H1 (cell line): ENCODE measurements at regions not wholly inside any gene's neighbourhood (a gene's known extent, or its start where the extent isn't known, plus 50 kb on each side); places are given as distances from the start of the nearest gene placed in this dataset.

ENCODE experiments used
- CTCF ChIA-PET: fragments of 300-600 bp; sonication (Branson Sonifier 250); formaldehyde crosslinking; loops from one replicate; lab custom pipeline; 2021; ENCODE audit not compliant: partially characterized antibody; lab: Charles Lee
- POLR2A ChIA-PET: fragments of 300-600 bp; sonication (Branson Sonifier 250); formaldehyde crosslinking; loops from one replicate; lab custom pipeline; 2021; ENCODE audit warnings: inconsistent platforms; ENCODE audit not compliant: partially characterized antibody; lab: Charles Lee
- DNase-seq, 2 experiments: peaks; one replicate each; pipeline versions ENCODE4 v3.0.0 to v3.0.0-alpha.2; 2010 to 2022; ENCODE audit warnings: low spot score in 2 of 2, low read depth in 1 of 2, mixed read lengths in 1 of 2
- FAIRE-seq: peaks from 2 replicates; lab custom pipeline; 2011; peaks lifted over from hg19 to GRCh38; lab: Jason Lieb, UNC
- H2AFZ ChIP-seq: 2 replicates; pipeline ENCODE4 v1.8.1; 2012; ENCODE audit warnings: low read length, inconsistent platforms
- H2AK5ac ChIP-seq: 2 replicates; pipeline ENCODE4 v1.6.1; 2013; ENCODE audit warnings: low read depth, low read length
- H2BK120ac ChIP-seq: replicated peaks from 2 replicates; pipeline ENCODE3; 2013; ENCODE audit warnings: low read depth, low read length, inconsistent platforms
- H2BK12ac ChIP-seq: 2 replicates; pipeline ENCODE4 v1.6.1; 2013; ENCODE audit warnings: low read depth, low read length
- H2BK15ac ChIP-seq: 2 replicates; pipeline ENCODE4 v1.6.1; 2013; ENCODE audit warnings: low read length
- H2BK20ac ChIP-seq: 2 replicates; pipeline ENCODE4 v1.6.1; 2013; ENCODE audit warnings: low read length
- H2BK5ac ChIP-seq: 2 replicates; pipeline ENCODE4 v1.6.1; 2013; ENCODE audit warnings: low read depth, low read length
- H3K14ac ChIP-seq: 2 replicates; pipeline ENCODE4 v1.6.1; 2013; ENCODE audit warnings: inconsistent platforms; ENCODE audit not compliant: insufficient read length
- H3K18ac ChIP-seq: 2 replicates; pipeline ENCODE4 v1.6.1; 2013; ENCODE audit warnings: low read length; ENCODE audit errors: extremely low read depth
- H3K23ac ChIP-seq: 2 replicates; pipeline ENCODE4 v1.6.1; 2013; ENCODE audit warnings: inconsistent platforms; ENCODE audit not compliant: insufficient read length
- H3K23me2 ChIP-seq: 2 replicates; pipeline ENCODE4 v1.6.1; 2013; ENCODE audit warnings: low read depth, low read length
- H3K27ac ChIP-seq: 2 replicates; pipeline ENCODE4 v1.6.1; 2011; ENCODE audit warnings: low read depth, low read length, inconsistent platforms
- H3K27me3 ChIP-seq, 4 experiments: replicated peaks in 1 of 4; 1 replicate in 1 of 4; 2 replicates in 3 of 4; pipeline versions ENCODE4 v1.6.1 to v1.8.1; 2011 to 2013; ENCODE audit warnings: low read length in 3 of 4, mild to moderate bottlenecking in 3 of 4, inconsistent platforms in 2 of 4, mixed read lengths in 2 of 4, moderate library complexity in 1 of 4; ENCODE audit not compliant: control insufficient read depth in 3 of 4, insufficient read depth in 3 of 4; ENCODE audit errors: extremely low read depth in 1 of 4
- H3K36me3 ChIP-seq, 4 experiments: 2 replicates each; pipeline versions ENCODE4 v1.6.1 to v1.8.1; 2011 to 2013; ENCODE audit warnings: mild to moderate bottlenecking in 4 of 4, low read length in 3 of 4, moderate library complexity in 2 of 4, control low read depth in 1 of 4, inconsistent platforms in 1 of 4; ENCODE audit not compliant: insufficient read depth in 4 of 4, control insufficient read depth in 2 of 4
- H3K4ac ChIP-seq: replicated peaks from 2 replicates; pipeline ENCODE3; 2013; ENCODE audit warnings: low read length, low read depth, mixed read lengths, inconsistent platforms; ENCODE audit not compliant: insufficient read length
- H3K4me1 ChIP-seq, 4 experiments: replicated peaks in 1 of 4; 1 replicate in 1 of 4; 2 replicates in 3 of 4; pipeline versions ENCODE4 v1.6.1 to v1.8.1; 2011 to 2013; ENCODE audit warnings: low read length in 3 of 4, inconsistent platforms in 2 of 4, mixed read lengths in 1 of 4; ENCODE audit not compliant: insufficient read depth in 4 of 4, control insufficient read depth in 3 of 4
- H3K4me2 ChIP-seq, 2 experiments: 2 replicates each; pipeline versions ENCODE4 v1.6.1 to v1.8.1; 2011 to 2013; ENCODE audit warnings: low read depth in 2 of 2, low read length in 2 of 2, control low read depth in 1 of 2, inconsistent platforms in 1 of 2, mild to moderate bottlenecking in 1 of 2; ENCODE audit not compliant: insufficient read depth in 1 of 2
- H3K4me3 ChIP-seq, 4 experiments: fragments of 200-600, 300-600 bp in 1 of 4; sonication (generic), shearing (Covaris generic), sonication (Bioruptor Twin) in 1 of 4; 2 replicates each; pipeline versions ENCODE4 v1.5.1 to v1.8.1; 2011 to 2016; ENCODE audit warnings: low read length in 4 of 4, low read depth in 3 of 4, control low read depth in 2 of 4, inconsistent platforms in 2 of 4, mild to moderate bottlenecking in 2 of 4, mixed read lengths in 1 of 4, moderate library complexity in 1 of 4; ENCODE audit not compliant: insufficient read depth in 2 of 4; ENCODE audit errors: extremely low read depth in 1 of 4
- H3K56ac ChIP-seq: replicated peaks from 2 replicates; pipeline ENCODE3; 2013; ENCODE audit warnings: low read depth, mild to moderate bottlenecking, mixed read lengths, low read length, inconsistent platforms; ENCODE audit not compliant: insufficient read length
- H3K79me1 ChIP-seq: 2 replicates; pipeline ENCODE4 v1.6.1; 2013; ENCODE audit warnings: low read depth, low read length, control low read depth
- H3K79me2 ChIP-seq, 2 experiments: 2 replicates each; pipeline versions ENCODE4 v1.6.1 to v1.8.1; 2012 to 2013; ENCODE audit warnings: low read length in 2 of 2, mild to moderate bottlenecking in 2 of 2, inconsistent platforms in 1 of 2; ENCODE audit not compliant: insufficient read depth in 2 of 2, control insufficient read depth in 1 of 2
- H3K9ac ChIP-seq, 4 experiments: replicated peaks in 1 of 4; 1 replicate in 1 of 4; 2 replicates in 3 of 4; pipeline versions ENCODE4 v1.6.1 to v1.8.1; 2011 to 2013; ENCODE audit warnings: low read depth in 3 of 4, low read length in 3 of 4, control low read depth in 2 of 4, mild to moderate bottlenecking in 2 of 4, moderate library complexity in 2 of 4, inconsistent platforms in 1 of 4; ENCODE audit errors: extremely low read depth in 1 of 4
- H3K9me3 ChIP-seq, 2 experiments: 2 replicates each; pipeline versions ENCODE4 v1.6.1 to v1.8.1; 2012 to 2013; ENCODE audit warnings: mild to moderate bottlenecking in 2 of 2, moderate library complexity in 2 of 2, control low read depth in 1 of 2, inconsistent platforms in 1 of 2, low read depth in 1 of 2, low read length in 1 of 2, mixed read lengths in 1 of 2; ENCODE audit not compliant: insufficient read depth in 2 of 2
- H4K20me1 ChIP-seq, 2 experiments: replicated peaks in 1 of 2; 2 replicates each; pipeline versions ENCODE3 to v1.8.1; 2011 to 2013; ENCODE audit warnings: inconsistent platforms in 2 of 2, low read length in 2 of 2, mild to moderate bottlenecking in 1 of 2; ENCODE audit not compliant: insufficient read depth in 2 of 2, control insufficient read depth in 1 of 2
- H4K5ac ChIP-seq: 2 replicates; pipeline ENCODE4 v1.6.1; 2013; ENCODE audit warnings: low read length, low read depth, mixed read lengths, inconsistent platforms; ENCODE audit not compliant: insufficient read length
- H4K8ac ChIP-seq: 2 replicates; pipeline ENCODE4 v1.8.0; 2013; ENCODE audit warnings: mild to moderate bottlenecking, moderate library complexity, low read length, inconsistent platforms; ENCODE audit not compliant: insufficient read depth; ENCODE audit errors: extremely low read depth
- H4K91ac ChIP-seq: replicated peaks from 2 replicates; pipeline ENCODE3; 2013; ENCODE audit warnings: low read length, mixed read lengths, inconsistent platforms; ENCODE audit not compliant: insufficient read length
- SIN3A ChIP-seq, 2 experiments: IDR thresholded peaks in 1 of 2; conservative IDR thresholded peaks in 1 of 2; 2 replicates each; pipeline ENCODE4 v1.6.1; 2011 to 2012; ENCODE audit warnings: low read length in 2 of 2, improper control_type of control experiment in 1 of 2, low read depth in 1 of 2, mild to moderate bottlenecking in 1 of 2
- ZNF274 ChIP-seq: IDR thresholded peaks from 2 replicates; pipeline ENCODE4 v1.7.0; 2012; ENCODE audit warnings: low read length, borderline replicate concordance; ENCODE audit errors: extremely low read depth
- WGBS, 2 experiments: shearing (Covaris generic) in 1 of 2; methylation state at CpG; one replicate each; pipeline versions ENCODE4 v1.1.6 to v1.1.7; 2013 to 2015; ENCODE audit warnings: low lambda C conversion rate in 2 of 2, mixed read lengths in 2 of 2, inconsistent platforms in 1 of 2, low coverage in 1 of 2, missing lambda C conversion rate in 1 of 2; ENCODE audit not compliant: insufficient replicate concordance in 2 of 2, insufficient coverage in 1 of 2, insufficient read length in 1 of 2; ENCODE audit errors: extremely low coverage in 1 of 2, missing lambda C conversion rate in 1 of 2; 5-methylcytosine and 5-hydroxymethylcytosine counted together

DNA sequence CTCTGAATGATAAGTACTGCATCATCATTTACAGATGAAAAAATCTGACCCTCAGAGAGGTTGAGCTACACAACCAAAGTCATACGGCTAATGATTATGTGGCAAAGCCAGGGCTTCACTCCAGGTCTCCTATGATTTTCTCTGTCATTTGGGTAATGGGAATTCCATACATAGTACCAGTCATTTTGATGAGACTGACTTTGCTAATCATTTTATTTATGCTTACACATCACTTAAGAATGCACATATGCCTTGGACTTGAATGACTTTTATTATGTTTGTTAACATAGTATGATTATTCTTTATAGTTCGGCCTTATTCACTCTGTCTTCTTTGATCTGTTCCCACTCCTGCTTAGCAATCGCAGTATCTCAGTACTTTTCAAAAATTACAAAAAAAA, 255.1 kb upstream of the GPRIN3 start:
- no peak overlapping the region for H3K18ac ChIP-seq
- no peak overlapping the region for H3K14ac ChIP-seq
- H3K79me1 ChIP-seq, result no peaks in the 10 kb centered on the region
- no peak overlapping the region for H2AFZ ChIP-seq
- no peak overlapping the region for H3K4me2 ChIP-seq
- FAIRE-seq, result no peak
- H4K8ac ChIP-seq, result no peak overlapping the region
- no peak overlapping the region for H2BK20ac ChIP-seq
- no peak overlapping the region for H3K23ac ChIP-seq
- ChIA-PET CTCF (interaction anchor here (0.6 to 0.9 kb wide), 2 partner anchors 68 to 137 kb away, joined by 3 read pairs; no protein-coding TSS in a partner anchor), POLR2A (no interaction called here)
- no peaks in the 10 kb centered on the region for H3K9me3 ChIP-seq
- H3K27me3 ChIP-seq, result peaks cover 0 to 8% (median 2%) of the 10 kb centered on the region in 4 experiments; a peak in 3 of 7 replicates
- no peaks in the 10 kb centered on the region for H4K20me1 ChIP-seq
- H3K9ac ChIP-seq, result no peak overlapping the region
- H2BK5ac ChIP-seq, result no peak overlapping the region
- H4K5ac ChIP-seq, result no peak overlapping the region
- DNase-seq, result no peak
- H3K4ac ChIP-seq, result no peak overlapping the region
- H3K36me3 ChIP-seq, result no peaks in the 10 kb centered on the region
- H4K91ac ChIP-seq, result no peak overlapping the region
- no peaks in the 10 kb centered on the region for H3K79me2 ChIP-seq
- no peak overlapping the region for H2BK15ac ChIP-seq
- H3K4me1 ChIP-seq, result peaks cover 0 to 7% (median 2%) of the 10 kb centered on the region in 4 experiments; a peak in 2 of 7 replicates
- H3K56ac ChIP-seq, result no peak overlapping the region
- no peak overlapping the region for H2BK120ac ChIP-seq
- no peak overlapping the region for H3K4me3 ChIP-seq
- H2AK5ac ChIP-seq, result no peak overlapping the region
- no peak overlapping the region for H2BK12ac ChIP-seq
- 94% methylated on average over 3 of the region's 3 CpGs; no CpG with 5 or more reads in 1 of the 2 experiments for WGBS, 2 experiments
- no peak overlapping the region for H3K27ac ChIP-seq
- H3K23me2 ChIP-seq, result no peaks in the 10 kb centered on the region
- no peak for TF ChIP-seq SIN3A (conservative IDR thresholded peaks at IDR 0.05 in 1 of 2, IDR thresholded peaks at IDR 0.05 in 1 of 2; ENCODE audit: low read depth in 1 of 2, low read length in 2 of 2)
- TF ChIP-seq ZNF274, result no peak
